ENCODE measurements at regions not wholly inside any gene's neighbourhood (a gene's known extent, or its start where the extent isn't known, plus 50 kb on each side); places are given as distances from the start of the nearest gene placed in this dataset.

DNA sequence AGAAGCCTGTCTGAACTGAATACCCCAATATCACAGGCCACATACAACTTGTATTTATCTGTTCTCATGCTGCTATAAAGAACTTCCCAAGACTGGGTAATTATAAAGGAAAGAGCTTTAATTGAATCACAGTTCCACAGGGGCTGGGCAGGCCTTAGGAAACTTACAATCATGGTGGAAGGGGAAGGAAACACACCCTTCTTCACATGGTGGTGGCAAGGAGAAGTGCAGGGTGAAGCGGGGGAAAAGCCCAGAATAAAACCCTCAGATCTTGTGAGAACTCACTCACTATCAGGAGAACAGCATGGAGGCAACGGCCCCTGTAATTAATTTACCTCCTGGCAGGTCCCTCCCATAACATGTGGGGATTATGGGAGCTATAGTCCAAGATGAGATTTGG lies 50.3 kb upstream of the FNDC1 start:
- H3K4me3 ChIP-seq (ENCODE audit: low read depth, low read length), result no peak overlapping the region
- TF ChIP-seq, protein P1, sequence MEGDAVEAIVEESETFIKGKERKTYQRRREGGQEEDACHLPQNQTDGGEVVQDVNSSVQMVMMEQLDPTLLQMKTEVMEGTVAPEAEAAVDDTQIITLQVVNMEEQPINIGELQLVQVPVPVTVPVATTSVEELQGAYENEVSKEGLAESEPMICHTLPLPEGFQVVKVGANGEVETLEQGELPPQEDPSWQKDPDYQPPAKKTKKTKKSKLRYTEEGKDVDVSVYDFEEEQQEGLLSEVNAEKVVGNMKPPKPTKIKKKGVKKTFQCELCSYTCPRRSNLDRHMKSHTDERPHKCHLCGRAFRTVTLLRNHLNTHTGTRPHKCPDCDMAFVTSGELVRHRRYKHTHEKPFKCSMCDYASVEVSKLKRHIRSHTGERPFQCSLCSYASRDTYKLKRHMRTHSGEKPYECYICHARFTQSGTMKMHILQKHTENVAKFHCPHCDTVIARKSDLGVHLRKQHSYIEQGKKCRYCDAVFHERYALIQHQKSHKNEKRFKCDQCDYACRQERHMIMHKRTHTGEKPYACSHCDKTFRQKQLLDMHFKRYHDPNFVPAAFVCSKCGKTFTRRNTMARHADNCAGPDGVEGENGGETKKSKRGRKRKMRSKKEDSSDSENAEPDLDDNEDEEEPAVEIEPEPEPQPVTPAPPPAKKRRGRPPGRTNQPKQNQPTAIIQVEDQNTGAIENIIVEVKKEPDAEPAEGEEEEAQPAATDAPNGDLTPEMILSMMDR (IDR thresholded peaks at IDR 0.05; ENCODE audit: insufficient read depth, low read depth, low read length), result no peak
- H3K36me3 ChIP-seq (ENCODE audit: control insufficient read depth, insufficient read depth, low read length), result no peaks in the 10 kb centered on the region
- ChIA-PET POLR2A (no interaction called here), CTCF (interaction anchor here (0.6 to 9.0 kb wide), 3 partner anchors 9 to 358 kb away, joined by 3 to 49 read pairs (median 3); no protein-coding TSS in a partner anchor)
- no peaks in the 10 kb centered on the region for H3K27me3 ChIP-seq (ENCODE audit: control insufficient read depth, insufficient read depth, low read length)
- DNase-seq (ENCODE audit: low read depth), result no peak

DNA sequence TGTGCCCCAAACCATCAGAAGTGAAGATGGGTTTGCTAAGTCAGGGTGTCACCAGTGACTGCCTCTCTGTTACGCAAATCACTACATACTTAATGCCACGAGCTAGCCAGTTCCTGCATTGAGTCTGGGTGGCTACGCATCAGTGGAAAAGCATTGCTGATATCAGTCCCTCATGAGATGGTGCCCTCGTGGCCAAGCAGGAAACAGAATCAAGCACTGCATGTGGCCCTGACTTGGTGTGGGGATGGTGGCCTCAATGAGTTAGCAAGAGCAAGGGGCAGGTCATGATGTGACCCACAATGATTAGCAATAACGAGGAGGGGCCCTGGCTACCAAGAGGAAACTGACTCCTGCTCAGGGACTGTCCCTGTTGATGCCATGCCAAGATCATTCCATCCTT lies 51.6 kb upstream of the FNDC1 start:
- ChIA-PET POLR2A (interaction anchor here (0.6 kb wide), 1 partner anchor 15 kb away, joined by 3 read pairs; no protein-coding TSS in a partner anchor), CTCF (interaction anchor here (1.0 kb wide), 1 partner anchor 75 kb away, joined by 3 read pairs; no protein-coding TSS in a partner anchor)
- H3K36me3 ChIP-seq (ENCODE audit: control insufficient read depth, insufficient read depth, low read length), result no peaks in the 10 kb centered on the region
- no peak overlapping the region for H3K4me3 ChIP-seq (ENCODE audit: low read depth, low read length)
- DNase-seq (ENCODE audit: low read depth), result no peak
- no peaks in the 10 kb centered on the region for H3K27me3 ChIP-seq (ENCODE audit: control insufficient read depth, insufficient read depth, low read length)
- TF ChIP-seq, protein P1 (IDR thresholded peaks at IDR 0.05; ENCODE audit: insufficient read depth, low read depth, low read length), result no peak

DNA sequence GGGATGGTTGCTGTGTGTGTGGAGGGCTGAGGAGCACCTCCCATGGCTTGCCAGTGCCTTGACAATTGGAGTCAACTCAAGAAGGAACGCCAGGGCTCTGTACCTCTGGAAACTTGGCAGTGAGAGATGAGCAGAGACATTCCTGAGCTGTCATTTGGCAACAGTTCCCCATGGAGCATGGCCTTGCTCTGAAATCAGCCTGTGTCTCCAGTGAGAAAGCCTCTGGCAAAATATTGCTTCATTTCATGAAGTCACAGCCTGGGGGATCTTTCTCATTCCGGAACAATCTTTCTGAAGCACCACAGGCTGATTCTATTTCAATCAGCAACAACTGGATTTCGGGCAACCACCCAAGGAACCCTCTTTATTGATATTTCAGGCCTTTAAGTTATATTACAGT lies 52.2 kb upstream of the FNDC1 start:
- H3K4me3 ChIP-seq (ENCODE audit: low read depth, low read length), result no peak overlapping the region
- CTCF ChIA-PET, result interaction anchor here (1.0 kb wide), 1 partner anchor 75 kb away, joined by 3 read pairs; no protein-coding TSS in a partner anchor
- TF ChIP-seq, protein P1 (IDR thresholded peaks at IDR 0.05; ENCODE audit: insufficient read depth, low read depth, low read length), result no peak
- no peaks in the 10 kb centered on the region for H3K27me3 ChIP-seq (ENCODE audit: control insufficient read depth, insufficient read depth, low read length)
- POLR2A ChIA-PET, result interaction anchor here (0.6 kb wide), 1 partner anchor 15 kb away, joined by 3 read pairs; no protein-coding TSS in a partner anchor
- DNase-seq (ENCODE audit: low read depth), result peak; percentile 36
- no peaks in the 10 kb centered on the region for H3K36me3 ChIP-seq (ENCODE audit: control insufficient read depth, insufficient read depth, low read length)

DNA sequence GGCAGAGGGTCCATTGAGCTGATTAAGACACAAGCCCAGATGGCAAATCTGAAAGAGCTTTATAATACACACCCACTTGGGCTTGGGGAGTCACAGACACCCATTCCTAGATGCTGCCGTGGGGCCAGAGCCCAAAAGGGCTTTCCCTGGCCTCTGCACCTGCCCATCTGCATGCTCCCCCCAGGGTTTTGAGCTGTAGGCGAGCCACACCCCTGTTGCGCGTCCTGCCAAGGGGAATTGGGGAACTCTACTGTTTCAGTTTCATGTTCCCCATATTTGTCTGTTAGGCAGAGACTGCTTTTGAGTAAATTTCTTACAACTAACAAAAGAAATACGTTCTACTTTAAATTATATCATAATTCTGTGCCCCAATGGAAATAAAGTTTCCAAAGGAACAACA lies 52.9 kb upstream of the FNDC1 start:
- Histone ChIP-seq H3K27me3 (ENCODE audit: control insufficient read depth, insufficient read depth, low read length) (no peaks in the 10 kb centered on the region), H3K4me3 (ENCODE audit: low read depth, low read length) (no peak overlapping the region), H3K36me3 (ENCODE audit: control insufficient read depth, insufficient read depth, low read length) (no peaks in the 10 kb centered on the region)
- TF ChIP-seq, protein P1 (IDR thresholded peaks at IDR 0.05; ENCODE audit: insufficient read depth, low read depth, low read length), result no peak
- no peak for DNase-seq (ENCODE audit: low read depth)
- ChIA-PET CTCF (interaction anchor here (1.0 to 1.9 kb wide), 4 partner anchors 9 to 108 kb away, joined by 3 to 6 read pairs (median 3); no protein-coding TSS in a partner anchor), POLR2A (no interaction called here)

DNA sequence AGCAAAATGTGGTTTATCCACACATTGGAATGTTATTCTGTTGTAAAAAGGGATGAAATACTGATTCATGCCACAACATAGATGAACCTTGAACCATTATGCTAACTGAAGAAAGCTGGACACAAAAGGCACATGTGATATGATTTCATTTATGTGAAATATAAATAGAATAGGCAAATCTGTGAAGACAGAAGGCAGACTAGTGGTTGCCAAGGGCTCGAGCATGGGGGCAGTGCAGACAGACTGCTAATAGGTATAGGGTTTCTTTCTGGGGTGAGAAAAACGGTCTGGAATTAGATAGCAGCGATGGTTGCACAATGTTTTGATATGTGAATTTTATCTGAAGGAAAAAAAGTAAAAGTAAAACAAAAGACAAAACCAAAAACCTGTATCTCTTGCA lies 54.6 kb upstream of the FNDC1 start:
- Histone ChIP-seq H3K4me3 (ENCODE audit: low read depth, low read length) (no peak overlapping the region), H3K36me3 (ENCODE audit: control insufficient read depth, insufficient read depth, low read length) (no peaks in the 10 kb centered on the region), H3K27me3 (ENCODE audit: control insufficient read depth, insufficient read depth, low read length) (no peaks in the 10 kb centered on the region)
- ChIA-PET POLR2A (no interaction called here), CTCF (interaction anchor here (1.3 kb wide), 1 partner anchor 14 kb away, joined by 4 read pairs; no protein-coding TSS in a partner anchor)
- TF ChIP-seq, protein P1 (IDR thresholded peaks at IDR 0.05; ENCODE audit: insufficient read depth, low read depth, low read length), result no peak
- DNase-seq (ENCODE audit: low read depth), result no peak
